ENCODE measurements at regions not wholly inside any gene's neighbourhood (a gene's known extent, or its start where the extent isn't known, plus 50 kb on each side); places are given as distances from the start of the nearest gene placed in this dataset.
A peak's percentile ranks its signal among the peaks of the same experiment; 100 is the strongest.

- no peak overlapping the region for H3K4me3 ChIP-seq (ENCODE audit: low read depth, low read length)
- DNase-seq (ENCODE audit: low read depth) = no peak
- TF ChIP-seq, protein P1, sequence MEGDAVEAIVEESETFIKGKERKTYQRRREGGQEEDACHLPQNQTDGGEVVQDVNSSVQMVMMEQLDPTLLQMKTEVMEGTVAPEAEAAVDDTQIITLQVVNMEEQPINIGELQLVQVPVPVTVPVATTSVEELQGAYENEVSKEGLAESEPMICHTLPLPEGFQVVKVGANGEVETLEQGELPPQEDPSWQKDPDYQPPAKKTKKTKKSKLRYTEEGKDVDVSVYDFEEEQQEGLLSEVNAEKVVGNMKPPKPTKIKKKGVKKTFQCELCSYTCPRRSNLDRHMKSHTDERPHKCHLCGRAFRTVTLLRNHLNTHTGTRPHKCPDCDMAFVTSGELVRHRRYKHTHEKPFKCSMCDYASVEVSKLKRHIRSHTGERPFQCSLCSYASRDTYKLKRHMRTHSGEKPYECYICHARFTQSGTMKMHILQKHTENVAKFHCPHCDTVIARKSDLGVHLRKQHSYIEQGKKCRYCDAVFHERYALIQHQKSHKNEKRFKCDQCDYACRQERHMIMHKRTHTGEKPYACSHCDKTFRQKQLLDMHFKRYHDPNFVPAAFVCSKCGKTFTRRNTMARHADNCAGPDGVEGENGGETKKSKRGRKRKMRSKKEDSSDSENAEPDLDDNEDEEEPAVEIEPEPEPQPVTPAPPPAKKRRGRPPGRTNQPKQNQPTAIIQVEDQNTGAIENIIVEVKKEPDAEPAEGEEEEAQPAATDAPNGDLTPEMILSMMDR (IDR thresholded peaks at IDR 0.05; ENCODE audit: insufficient read depth, low read depth, low read length) = no peak
Observed at GRCh38 chr5:126108470-126108869, 314.7 kb upstream of the GRAMD2B start.

DNA sequence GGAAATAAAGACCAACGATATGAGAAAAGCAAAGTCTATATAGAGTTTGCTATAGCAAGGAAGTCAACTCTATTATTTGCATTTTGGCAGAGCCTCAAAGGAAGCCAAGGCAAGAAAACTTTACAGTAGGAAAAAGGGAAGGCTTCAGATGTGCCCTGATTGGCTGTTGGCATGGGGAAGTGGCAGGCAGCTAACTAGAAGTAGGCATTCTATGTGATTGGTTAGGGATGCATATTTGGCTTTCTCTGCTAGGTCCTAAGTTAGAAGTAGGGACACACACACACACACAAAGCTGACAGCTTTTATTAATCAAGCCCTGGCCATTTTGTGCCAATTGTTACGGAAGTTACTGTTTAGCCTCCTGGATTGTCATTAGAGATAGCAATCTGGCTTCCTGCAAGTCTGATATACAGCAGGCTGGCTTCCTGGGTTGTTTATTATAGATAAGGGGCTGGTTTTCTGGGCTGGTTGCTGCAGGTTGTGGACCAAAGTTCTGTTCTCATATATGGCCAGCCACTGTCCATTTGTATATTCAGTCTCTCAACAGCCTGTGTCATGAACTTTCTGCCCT, 308.1 kb upstream of the GRAMD2B start:
- TF ChIP-seq, protein P1 (IDR thresholded peaks at IDR 0.05; ENCODE audit: insufficient read depth, low read depth, low read length) = no peak
- DNase-seq (ENCODE audit: low read depth) = no peak
- no peak overlapping the region for H3K4me3 ChIP-seq (ENCODE audit: low read depth, low read length)

GRCh38 chr5:126117044-126117443, 306.2 kb upstream of the GRAMD2B start:
- H3K4me3 ChIP-seq (ENCODE audit: low read depth, low read length) = no peak overlapping the region
- no peak for DNase-seq (ENCODE audit: low read depth)
- TF ChIP-seq, protein P1 (IDR thresholded peaks at IDR 0.05; ENCODE audit: insufficient read depth, low read depth, low read length) = no peak

- no peak overlapping the region for H3K4me3 ChIP-seq (ENCODE audit: low read depth, low read length)
- TF ChIP-seq, protein P1 (IDR thresholded peaks at IDR 0.05; ENCODE audit: insufficient read depth, low read depth, low read length) = no peak
- DNase-seq (ENCODE audit: low read depth) = peak; percentile 60
Observed at GRCh38 chr5:126119887-126120442, 303.2 kb upstream of the GRAMD2B start.

GRCh38 chr5:126120939-126121338, 302.3 kb upstream of the GRAMD2B start:
- TF ChIP-seq, protein P1 (IDR thresholded peaks at IDR 0.05; ENCODE audit: insufficient read depth, low read depth, low read length) = no peak
- no peak for DNase-seq (ENCODE audit: low read depth)
- H3K4me3 ChIP-seq (ENCODE audit: low read depth, low read length) = no peak overlapping the region

GRCh38 chr5:126122942-126123341, 300.3 kb upstream of the GRAMD2B start:
- TF ChIP-seq, protein P1 (IDR thresholded peaks at IDR 0.05; ENCODE audit: insufficient read depth, low read depth, low read length) = no peak
- no peak for DNase-seq (ENCODE audit: low read depth)
- no peak overlapping the region for H3K4me3 ChIP-seq (ENCODE audit: low read depth, low read length)

All from fibroblast of villous mesenchyme (primary cell).